HEK293 (cell line): ENCODE measurements at regions not wholly inside any gene's neighbourhood (a gene's known extent, or its start where the extent isn't known, plus 50 kb on each side); places are given as distances from the start of the nearest gene placed in this dataset.

Source experiments
- CTCF ChIP-seq: fragments of 450-650 bp; formaldehyde crosslinking; IDR thresholded peaks from 2 replicates; pipeline ENCODE4 v1.5.1; 2016; ENCODE audit warnings: missing biosample characterization, missing genetic modification characterization
- TCF7L2 ChIP-seq: IDR thresholded peaks from 2 replicates; pipeline ENCODE4 v1.6.1; 2011; ENCODE audit warnings: low read depth, mild to moderate bottlenecking, inconsistent platforms, low read length, moderate library complexity, borderline replicate concordance
- ZBTB17 ChIP-seq: fragments of 450-650 bp; formaldehyde crosslinking; IDR thresholded peaks from 2 replicates; pipeline ENCODE4 v1.5.1; 2016; ENCODE audit warnings: missing biosample characterization, missing genetic modification characterization
- ZBTB8A ChIP-seq: fragments of 450-650 bp; formaldehyde crosslinking; IDR thresholded peaks from 2 replicates; pipeline ENCODE4 v1.5.1; 2016; ENCODE audit warnings: missing biosample characterization, missing genetic modification characterization
- ZNF10 ChIP-seq: fragments of 450-650 bp; formaldehyde crosslinking; IDR thresholded peaks from 2 replicates; pipeline ENCODE4 v1.5.1; 2017; ENCODE audit warnings: missing biosample characterization, missing genetic modification characterization
- ZNF211 ChIP-seq: fragments of 450-650 bp; formaldehyde crosslinking; IDR thresholded peaks from 2 replicates; pipeline ENCODE4 v1.5.1; 2016; ENCODE audit warnings: low read depth, missing biosample characterization, missing genetic modification characterization
- ZNF23 ChIP-seq: fragments of 450-650 bp; formaldehyde crosslinking; IDR thresholded peaks from 2 replicates; pipeline ENCODE4 v1.5.1; 2016; ENCODE audit warnings: missing biosample characterization, missing genetic modification characterization, borderline replicate concordance
- ZNF239 ChIP-seq: fragments of 450-650 bp; formaldehyde crosslinking; IDR thresholded peaks from 2 replicates; pipeline ENCODE4 v1.5.1; 2016; ENCODE audit warnings: missing biosample characterization, missing genetic modification characterization
- ZNF292 ChIP-seq: fragments of 450-650 bp; formaldehyde crosslinking; IDR thresholded peaks from 2 replicates; pipeline ENCODE4 v1.5.1; 2016; ENCODE audit warnings: low read depth, missing biosample characterization, missing genetic modification characterization, borderline replicate concordance
- ZNF350 ChIP-seq: fragments of 450-650 bp; formaldehyde crosslinking; IDR thresholded peaks from 2 replicates; pipeline ENCODE4 v1.5.0; 2017; ENCODE audit warnings: missing biosample characterization, mild to moderate bottlenecking, missing genetic modification characterization
- ZNF558 ChIP-seq: fragments of 450-650 bp; formaldehyde crosslinking; IDR thresholded peaks from 2 replicates; pipeline ENCODE4 v1.5.1; 2016; ENCODE audit warnings: missing biosample characterization, missing genetic modification characterization
- TF ChIP-seq, protein P1 (sequence below): IDR thresholded peaks from 2 replicates; pipeline ENCODE4 v1.6.1; 2011; ENCODE audit warnings: mild to moderate bottlenecking, low read depth, low read length, borderline replicate concordance

GRCh38 chr2:63769915-63770314 lies 71.8 kb upstream of the UGP2 start:
- TF ChIP-seq ZNF211 (tag by site-specific recombination) (no peak), CTCF (no peak), ZNF239 (tag by site-specific recombination) (no peak), ZNF10 (no peak), TCF7L2 (no peak), ZNF292 (tag by site-specific recombination) (no peak), ZNF558 (no peak), ZBTB17 (no peak), ZBTB8A (tag by site-specific recombination) (no peak), ZNF350 (no peak), ZNF23 (tag by site-specific recombination) (no peak)
- TF ChIP-seq, protein P1, sequence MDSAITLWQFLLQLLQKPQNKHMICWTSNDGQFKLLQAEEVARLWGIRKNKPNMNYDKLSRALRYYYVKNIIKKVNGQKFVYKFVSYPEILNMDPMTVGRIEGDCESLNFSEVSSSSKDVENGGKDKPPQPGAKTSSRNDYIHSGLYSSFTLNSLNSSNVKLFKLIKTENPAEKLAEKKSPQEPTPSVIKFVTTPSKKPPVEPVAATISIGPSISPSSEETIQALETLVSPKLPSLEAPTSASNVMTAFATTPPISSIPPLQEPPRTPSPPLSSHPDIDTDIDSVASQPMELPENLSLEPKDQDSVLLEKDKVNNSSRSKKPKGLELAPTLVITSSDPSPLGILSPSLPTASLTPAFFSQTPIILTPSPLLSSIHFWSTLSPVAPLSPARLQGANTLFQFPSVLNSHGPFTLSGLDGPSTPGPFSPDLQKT: no peak
